CD4-positive, alpha-beta T cell treated with Interleukin-1 beta for 1 hour (primary cell): ENCODE measurements at regions not wholly inside any gene's neighbourhood (a gene's known extent, or its start where the extent isn't known, plus 50 kb on each side); places are given as distances from the start of the nearest gene placed in this dataset.
"Not testable (repeated sequence)": the region's sequence is repeated elsewhere in the genome, so short reads cannot be mapped to it uniquely, and the experiment has no call there.

ENCODE experiments used
- DNase-seq, 2 donors: peaks; one replicate each; pipeline ENCODE4 v3.0.0-alpha.2; 2020 to 2022

GRCh38 chr21:35206141-35207125, 157.3 kb upstream of the RUNX1 start:
- no peak for DNase-seq

- DNase-seq, result peak in 1 of 2 donors; percentile 2
These were observed 155.9 kb upstream of the RUNX1 start for GRCh38 chr21:35204850-35205541.

- no peak for DNase-seq
These were observed 155.0 kb upstream of the RUNX1 start for GRCh38 chr21:35204125-35204524.

- no peak for DNase-seq
These were observed 154.2 kb upstream of the RUNX1 start for GRCh38 chr21:35203093-35203977.

- no peak for DNase-seq
These were observed 153.3 kb upstream of the RUNX1 start for GRCh38 chr21:35202431-35202830.

GRCh38 chr21:35201799-35202198, 152.7 kb upstream of the RUNX1 start:
- no peak for DNase-seq

GRCh38 chr21:35201288-35201687, 152.2 kb upstream of the RUNX1 start:
- no peak for DNase-seq

- no peak for DNase-seq
These were observed 150.6 kb upstream of the RUNX1 start for GRCh38 chr21:35199733-35200015.

- no peak for DNase-seq
These were observed 150.1 kb upstream of the RUNX1 start for GRCh38 chr21:35198982-35199732.

- DNase-seq, result no peak
These were observed 149.5 kb upstream of the RUNX1 start for GRCh38 chr21:35198565-35198964.

GRCh38 chr21:35197992-35198431, 148.9 kb upstream of the RUNX1 start:
- DNase-seq, result no peak

- DNase-seq, result no peak
These were observed 148.1 kb upstream of the RUNX1 start for GRCh38 chr21:35197191-35197590.

- DNase-seq, result no peak
These were observed 147.0 kb upstream of the RUNX1 start for GRCh38 chr21:35196128-35196527.

- no peak for DNase-seq
These were observed 146.1 kb upstream of the RUNX1 start for GRCh38 chr21:35195232-35195631.

GRCh38 chr21:35191754-35192153, 142.7 kb upstream of the RUNX1 start:
- no peak for DNase-seq

GRCh38 chr21:35191128-35191527, 142.0 kb upstream of the RUNX1 start:
- no peak for DNase-seq

- no peak for DNase-seq
These were observed 141.1 kb upstream of the RUNX1 start for GRCh38 chr21:35190201-35190701.

- no peak for DNase-seq
These were observed 140.2 kb upstream of the RUNX1 start for GRCh38 chr21:35189077-35189863.

- not testable (repeated sequence) for DNase-seq
These were observed 134.3 kb upstream of the RUNX1 start for GRCh38 chr21:35183389-35183788.

- DNase-seq, result no peak
These were observed 131.0 kb upstream of the RUNX1 start for GRCh38 chr21:35179990-35180540.

- no peak for DNase-seq
These were observed 129.7 kb upstream of the RUNX1 start for GRCh38 chr21:35178827-35179226.
